OCI-LY1 (cell line): ENCODE measurements at regions not wholly inside any gene's neighbourhood (a gene's known extent, or its start where the extent isn't known, plus 50 kb on each side); places are given as distances from the start of the nearest gene placed in this dataset.

ENCODE experiments used
- EZH2 ChIP-seq: fragments of 200-600 bp; sonication (generic), shearing (Covaris generic); IDR thresholded peaks from 2 replicates; pipeline ENCODE4 v1.8.0; 2017; ENCODE audit warnings: borderline replicate concordance, mixed run types, mild to moderate bottlenecking, antibody characterized with exemption, low read length, moderate library complexity, mixed read lengths
- TF ChIP-seq, protein P1 (sequence below): fragments of 200-600 bp; sonication (generic), shearing (Covaris generic); IDR thresholded peaks from 2 replicates; pipeline ENCODE4 v1.5.1; 2017; ENCODE audit warnings: mild to moderate bottlenecking, antibody characterized with exemption, low read length, moderate library complexity, mixed read lengths

DNA sequence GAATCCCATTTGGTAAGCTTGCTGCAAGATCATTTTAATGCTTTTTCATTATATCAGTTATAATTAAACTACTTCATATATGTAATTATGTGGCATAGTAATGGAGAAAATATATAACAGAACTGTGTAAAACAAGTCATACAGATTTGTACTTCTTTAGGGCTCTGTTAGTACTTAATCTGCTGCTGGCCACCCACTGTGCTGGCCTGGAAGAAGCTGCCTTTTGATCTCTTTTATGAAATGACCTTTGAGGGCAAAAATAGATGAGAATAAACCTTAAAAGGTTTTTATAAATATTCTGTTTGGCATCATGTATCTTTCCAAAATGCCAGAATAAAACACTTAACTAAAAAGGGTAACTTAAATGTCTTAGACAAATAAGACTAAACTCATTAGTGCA, 262.9 kb downstream of the ZIC1 start:
- TF ChIP-seq, protein P1, sequence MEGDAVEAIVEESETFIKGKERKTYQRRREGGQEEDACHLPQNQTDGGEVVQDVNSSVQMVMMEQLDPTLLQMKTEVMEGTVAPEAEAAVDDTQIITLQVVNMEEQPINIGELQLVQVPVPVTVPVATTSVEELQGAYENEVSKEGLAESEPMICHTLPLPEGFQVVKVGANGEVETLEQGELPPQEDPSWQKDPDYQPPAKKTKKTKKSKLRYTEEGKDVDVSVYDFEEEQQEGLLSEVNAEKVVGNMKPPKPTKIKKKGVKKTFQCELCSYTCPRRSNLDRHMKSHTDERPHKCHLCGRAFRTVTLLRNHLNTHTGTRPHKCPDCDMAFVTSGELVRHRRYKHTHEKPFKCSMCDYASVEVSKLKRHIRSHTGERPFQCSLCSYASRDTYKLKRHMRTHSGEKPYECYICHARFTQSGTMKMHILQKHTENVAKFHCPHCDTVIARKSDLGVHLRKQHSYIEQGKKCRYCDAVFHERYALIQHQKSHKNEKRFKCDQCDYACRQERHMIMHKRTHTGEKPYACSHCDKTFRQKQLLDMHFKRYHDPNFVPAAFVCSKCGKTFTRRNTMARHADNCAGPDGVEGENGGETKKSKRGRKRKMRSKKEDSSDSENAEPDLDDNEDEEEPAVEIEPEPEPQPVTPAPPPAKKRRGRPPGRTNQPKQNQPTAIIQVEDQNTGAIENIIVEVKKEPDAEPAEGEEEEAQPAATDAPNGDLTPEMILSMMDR = no peak
- TF ChIP-seq EZH2 = no peak
